HG02981 (cell line): ENCODE measurements at regions not wholly inside any gene's neighbourhood (a gene's known extent, or its start where the extent isn't known, plus 50 kb on each side); places are given as distances from the start of the nearest gene placed in this dataset.

Experiments used
- ATAC-seq: cut with Tn5 transposase; IDR thresholded peaks from one replicate; pipeline ENCODE4 v1.9.1; 2021; ENCODE audit warnings: mild to moderate bottlenecking, moderate library complexity; ENCODE audit not compliant: unreplicated experiment

- ATAC-seq, result no peak
Observed at GRCh38 chr1:217313096-217313495, 317.8 kb downstream of the GPATCH2 start.

- no peak for ATAC-seq
Observed at GRCh38 chr1:217311766-217312165, 319.1 kb downstream of the GPATCH2 start.

DNA sequence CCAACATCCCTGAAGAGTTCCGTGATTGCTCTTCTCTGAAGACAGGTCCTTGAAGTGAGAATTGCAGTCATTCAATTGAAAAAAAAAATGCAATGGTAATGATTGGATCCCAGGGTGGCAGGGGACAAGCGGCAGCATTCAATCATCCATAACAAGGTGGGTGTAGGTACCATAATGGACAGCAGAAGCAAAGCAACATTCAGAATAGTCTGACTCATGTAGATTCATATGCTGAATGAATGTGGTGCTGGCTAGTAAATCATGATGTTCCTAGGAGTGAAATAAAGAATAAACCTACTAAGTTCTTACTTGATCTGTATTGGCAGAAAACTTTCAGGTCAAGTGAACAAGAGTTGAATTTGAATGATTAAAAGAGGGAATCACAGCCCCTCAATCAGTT lies 319.6 kb downstream of the GPATCH2 start:
- ATAC-seq, result no peak

- ATAC-seq, result no peak
Observed at GRCh38 chr1:217281332-217281731, 349.6 kb downstream of the GPATCH2 start.

DNA sequence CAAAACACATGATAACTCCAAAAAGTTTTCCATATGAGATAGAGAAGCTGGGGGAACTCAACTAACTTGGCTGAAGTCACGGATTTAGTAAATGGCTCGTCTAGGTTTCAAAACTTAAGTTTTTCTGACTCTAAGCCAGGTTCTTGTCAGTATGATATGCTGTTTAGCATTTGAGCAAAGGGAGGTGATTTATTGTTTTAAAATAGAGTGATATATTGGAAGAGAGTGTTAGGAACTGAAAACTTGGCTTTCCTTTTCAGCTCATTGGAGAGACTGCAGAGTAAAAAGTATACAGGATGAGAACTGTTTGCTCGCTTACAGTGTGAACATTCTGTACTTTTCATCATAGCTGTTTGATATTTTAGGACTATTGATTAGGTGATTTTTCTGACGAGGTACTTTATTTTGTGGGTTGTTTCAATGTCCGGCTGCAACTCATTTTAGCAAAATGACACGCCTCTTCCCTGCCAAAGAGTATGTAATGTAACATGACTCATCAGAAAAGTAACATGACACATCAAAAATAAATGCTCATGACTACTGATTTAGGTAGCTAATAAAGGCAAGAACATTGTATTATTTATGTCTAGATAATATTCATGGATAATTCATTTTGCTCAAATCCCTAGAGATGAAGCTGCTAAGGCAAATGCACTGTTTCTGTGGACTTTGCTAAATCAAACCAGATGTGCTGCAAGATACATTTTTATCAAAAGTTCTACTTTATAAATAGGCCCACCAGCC lies 355.1 kb downstream of the GPATCH2 start:
- no peak for ATAC-seq

DNA sequence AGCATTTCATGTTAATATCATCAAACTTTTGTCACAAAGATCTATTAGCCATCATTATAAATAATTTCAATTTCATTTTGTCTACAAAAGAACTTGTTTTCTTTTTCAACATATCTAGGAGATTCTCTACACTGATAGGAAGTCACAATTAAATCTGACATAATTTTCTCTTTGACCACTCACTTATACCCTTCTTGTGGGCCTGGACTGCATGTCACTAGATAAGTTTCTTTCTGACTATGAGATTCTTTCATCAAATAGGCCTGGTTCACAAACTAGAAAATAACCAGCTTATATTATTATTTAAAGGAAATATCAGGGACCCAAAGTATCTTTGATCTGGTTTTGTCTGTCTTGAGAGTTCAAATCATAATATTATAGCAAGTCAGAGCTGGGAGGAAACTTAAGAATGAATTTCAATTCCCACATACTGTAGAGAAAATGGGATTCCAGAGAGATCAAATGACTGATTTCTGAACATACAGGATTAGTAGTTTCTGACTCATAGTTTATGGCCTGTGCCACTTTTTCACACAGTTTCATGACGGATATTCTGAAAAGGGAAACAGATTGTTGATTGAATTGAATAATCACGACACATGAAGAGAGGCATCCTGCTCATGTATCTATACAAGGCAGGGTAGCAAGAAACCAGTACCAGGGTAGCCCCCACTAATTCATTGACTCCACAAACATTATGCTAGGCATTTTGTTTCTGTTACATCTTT lies 355.8 kb downstream of the GPATCH2 start:
- ATAC-seq, result no peak

- no peak for ATAC-seq
Observed at GRCh38 chr1:217274416-217274815, 356.5 kb downstream of the GPATCH2 start.

DNA sequence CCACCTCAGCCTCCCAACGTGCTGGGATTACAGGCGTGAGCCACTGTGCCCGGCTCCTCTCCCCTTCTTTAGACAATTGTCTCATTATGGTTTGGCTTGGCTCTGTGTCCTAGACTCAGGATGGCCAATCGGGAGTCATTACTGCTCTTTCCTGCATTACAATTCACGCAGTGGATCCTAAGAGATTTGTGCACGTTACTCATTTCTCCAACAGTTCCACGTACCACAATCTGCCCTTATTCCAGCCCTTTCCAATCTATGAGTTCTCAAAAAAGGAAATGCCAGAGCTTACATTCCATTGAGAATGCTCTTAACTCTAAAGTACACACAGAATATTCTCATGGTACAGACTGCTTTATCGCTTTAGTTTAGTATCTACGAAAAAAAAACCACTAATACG lies 357.0 kb downstream of the GPATCH2 start:
- ATAC-seq, result no peak

DNA sequence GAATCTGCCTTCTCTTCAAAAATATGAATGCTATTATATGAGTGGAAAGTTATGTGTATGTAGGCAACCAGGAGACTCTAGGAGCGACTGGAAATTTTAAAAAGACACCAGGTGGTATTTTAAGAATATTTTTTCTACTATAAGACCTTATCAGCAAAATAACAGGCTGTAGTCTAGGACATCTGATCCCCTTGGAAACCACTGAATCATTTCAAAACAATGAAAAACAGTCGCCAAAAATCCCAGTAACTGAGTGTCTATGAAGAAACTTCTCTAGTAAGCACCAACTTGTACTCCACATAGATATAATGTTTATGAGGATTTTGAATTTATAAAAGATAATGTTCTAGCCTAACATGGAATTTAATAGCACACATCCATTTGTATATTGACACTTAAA lies 358.5 kb downstream of the GPATCH2 start:
- ATAC-seq, result no peak

DNA sequence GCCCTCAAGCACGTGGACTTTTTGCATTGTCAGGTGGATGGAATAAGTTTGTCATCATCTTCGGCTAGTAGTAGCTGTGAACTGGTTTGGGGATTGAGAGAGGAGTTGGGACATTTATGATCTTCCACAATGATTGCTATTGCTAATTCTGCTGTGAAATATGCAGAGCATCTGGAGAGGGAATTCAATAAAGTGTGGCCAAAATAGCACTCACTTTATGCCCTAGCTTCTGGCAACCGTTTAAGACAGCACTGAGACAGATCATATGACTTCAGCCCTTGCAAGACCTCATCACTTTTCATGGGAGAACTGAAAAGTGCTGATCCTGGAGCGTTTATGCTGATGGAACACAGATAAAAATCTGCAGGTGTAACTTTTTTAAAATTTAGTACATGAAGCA lies 360.8 kb downstream of the GPATCH2 start:
- no peak for ATAC-seq

DNA sequence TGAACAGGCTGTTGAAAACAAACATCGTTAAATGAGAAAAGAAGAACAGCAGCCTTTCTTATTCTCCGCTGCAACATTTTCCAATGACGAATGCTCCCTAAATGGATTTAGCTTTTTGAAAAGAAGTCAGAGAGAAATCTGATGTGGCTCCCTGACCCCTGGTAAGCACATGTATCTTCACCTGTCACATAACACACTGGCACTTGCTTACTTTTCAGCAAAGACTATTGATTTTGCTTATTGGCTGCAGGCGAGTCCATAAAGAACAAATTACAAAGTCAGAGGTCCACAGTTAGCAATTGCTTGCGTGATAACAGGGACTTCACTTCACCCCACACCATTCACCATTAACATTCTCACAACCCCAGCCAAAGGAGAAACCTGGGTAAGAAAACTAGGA lies 362.8 kb downstream of the GPATCH2 start:
- no peak for ATAC-seq

- ATAC-seq, result no peak
Observed at GRCh38 chr1:217261636-217262035, 369.3 kb downstream of the GPATCH2 start.

DNA sequence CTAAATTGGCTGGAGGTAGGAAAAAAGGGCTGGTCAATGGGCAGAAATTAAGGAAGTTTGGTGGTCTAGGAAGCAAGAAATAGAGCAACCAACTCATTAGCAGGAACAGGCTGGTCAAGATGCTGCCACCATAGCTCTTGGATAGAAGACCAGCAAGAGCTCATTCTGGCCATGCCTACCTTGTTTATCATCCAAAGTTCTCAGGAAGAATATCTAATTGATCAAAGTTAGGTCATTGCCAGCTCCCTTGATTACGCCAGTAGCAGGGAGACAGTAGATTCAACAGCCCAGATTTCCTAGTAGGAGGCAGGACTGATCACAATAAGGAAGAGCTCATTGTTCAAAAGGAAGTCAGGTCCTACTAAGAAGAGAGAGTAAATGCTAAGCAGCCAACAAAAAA lies 370.2 kb downstream of the GPATCH2 start:
- no peak for ATAC-seq

DNA sequence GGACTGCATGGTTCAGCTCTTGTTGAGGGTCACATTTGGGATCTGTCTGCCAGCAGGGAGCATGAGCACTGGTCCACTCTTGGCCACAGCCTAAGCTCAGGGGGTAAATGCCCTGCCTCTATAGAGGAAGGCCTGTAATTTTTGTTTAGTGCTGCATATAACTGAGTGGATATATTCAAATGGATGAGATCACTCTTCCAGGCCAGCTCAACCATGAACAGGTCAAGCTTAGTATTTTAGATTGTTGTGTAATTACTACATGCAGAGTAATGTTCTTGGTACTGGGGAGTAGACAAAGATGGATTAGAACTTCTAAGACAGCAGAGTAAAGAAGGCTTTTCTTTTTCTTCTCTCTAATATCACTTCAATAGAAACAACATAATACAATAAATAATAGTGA lies 376.9 kb downstream of the GPATCH2 start:
- no peak for ATAC-seq

- no peak for ATAC-seq
Observed at GRCh38 chr1:217253351-217253750, 377.5 kb downstream of the GPATCH2 start.

- ATAC-seq, result no peak
Observed at GRCh38 chr1:217251121-217251520, 379.8 kb downstream of the GPATCH2 start.

DNA sequence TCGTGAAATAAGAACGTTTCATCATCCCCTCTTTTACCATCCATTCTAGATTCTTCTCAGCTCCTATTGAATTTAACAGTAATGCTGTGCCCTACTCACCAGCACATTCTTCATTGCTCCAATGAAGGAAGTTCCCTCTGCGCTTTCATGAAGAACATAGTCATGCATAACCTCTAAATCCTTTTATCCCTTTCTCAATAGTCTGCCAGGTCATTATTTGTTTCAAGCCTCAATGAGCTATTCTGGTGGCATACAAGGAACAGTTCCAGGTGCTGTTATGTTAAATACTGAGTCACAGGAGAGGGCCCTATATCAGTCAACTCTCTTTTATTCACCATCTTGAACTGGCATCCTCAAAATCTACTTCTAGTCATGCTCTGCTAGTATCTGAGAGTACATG lies 381.0 kb downstream of the GPATCH2 start:
- ATAC-seq, result no peak

DNA sequence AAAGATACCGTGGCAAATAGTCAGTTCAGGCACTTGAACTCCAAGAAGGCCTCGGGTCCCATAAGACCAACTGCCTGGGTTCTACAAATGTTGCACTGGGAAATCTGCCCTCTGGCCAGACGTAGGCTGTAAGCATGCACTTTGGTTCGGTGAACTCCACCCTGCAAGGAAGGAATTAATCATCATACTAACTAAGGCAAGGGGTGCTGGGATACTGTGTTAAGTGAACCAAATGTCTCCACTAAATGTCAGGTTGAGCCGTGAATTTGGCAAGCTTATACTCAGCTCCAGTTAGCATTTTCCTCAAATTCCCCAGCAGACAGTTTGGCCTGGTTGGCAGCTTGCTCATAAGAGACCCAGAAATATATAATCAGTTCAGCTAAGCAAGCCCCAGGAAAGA lies 385.9 kb downstream of the GPATCH2 start:
- ATAC-seq, result no peak

- no peak for ATAC-seq
Observed at GRCh38 chr1:217240656-217241055, 390.2 kb downstream of the GPATCH2 start.

DNA sequence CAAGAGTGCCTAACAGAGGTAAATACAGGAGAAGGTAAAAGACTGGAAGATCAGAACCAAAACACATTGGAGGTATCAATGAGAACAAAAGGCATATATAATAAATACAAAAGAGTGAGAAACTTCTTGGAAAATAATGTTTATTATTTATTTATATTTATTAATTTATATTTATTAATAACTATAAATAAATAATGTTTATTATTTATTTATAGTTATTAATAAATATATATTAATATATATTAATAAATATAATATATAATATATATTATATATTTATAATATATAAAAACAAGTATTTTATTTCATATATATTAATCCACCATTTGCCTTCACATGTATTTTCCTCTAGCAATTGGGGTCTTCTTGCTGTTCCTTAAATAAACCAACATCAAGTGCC lies 391.9 kb downstream of the GPATCH2 start:
- ATAC-seq, result no peak

DNA sequence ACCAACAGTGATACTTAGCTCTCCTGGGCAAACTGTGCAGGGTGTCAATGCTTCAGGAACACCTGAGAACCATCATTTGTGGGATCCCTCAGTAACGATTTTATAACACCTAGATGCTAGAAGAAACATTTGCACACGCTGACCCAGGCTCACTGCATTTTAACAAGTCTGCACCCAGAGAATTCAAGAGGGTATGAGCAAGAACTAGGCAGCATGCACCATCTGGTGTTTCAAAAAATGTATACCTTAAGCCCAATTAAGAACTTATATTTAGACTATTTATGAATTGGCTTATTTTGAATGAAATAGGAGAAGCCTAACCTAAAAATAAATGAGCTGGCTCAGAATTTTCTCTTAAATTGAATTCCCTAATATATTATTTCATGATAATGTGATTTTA lies 400.5 kb downstream of the GPATCH2 start:
- no peak for ATAC-seq

GRCh38 chr1:217228689-217229088 lies 402.2 kb downstream of the GPATCH2 start:
- ATAC-seq, result no peak

- ATAC-seq, result no peak
Observed at GRCh38 chr1:217224201-217224600, 406.7 kb downstream of the GPATCH2 start.
